ENCODE measurements at regions not wholly inside any gene's neighbourhood (a gene's known extent, or its start where the extent isn't known, plus 50 kb on each side); places are given as distances from the start of the nearest gene placed in this dataset.

DNA sequence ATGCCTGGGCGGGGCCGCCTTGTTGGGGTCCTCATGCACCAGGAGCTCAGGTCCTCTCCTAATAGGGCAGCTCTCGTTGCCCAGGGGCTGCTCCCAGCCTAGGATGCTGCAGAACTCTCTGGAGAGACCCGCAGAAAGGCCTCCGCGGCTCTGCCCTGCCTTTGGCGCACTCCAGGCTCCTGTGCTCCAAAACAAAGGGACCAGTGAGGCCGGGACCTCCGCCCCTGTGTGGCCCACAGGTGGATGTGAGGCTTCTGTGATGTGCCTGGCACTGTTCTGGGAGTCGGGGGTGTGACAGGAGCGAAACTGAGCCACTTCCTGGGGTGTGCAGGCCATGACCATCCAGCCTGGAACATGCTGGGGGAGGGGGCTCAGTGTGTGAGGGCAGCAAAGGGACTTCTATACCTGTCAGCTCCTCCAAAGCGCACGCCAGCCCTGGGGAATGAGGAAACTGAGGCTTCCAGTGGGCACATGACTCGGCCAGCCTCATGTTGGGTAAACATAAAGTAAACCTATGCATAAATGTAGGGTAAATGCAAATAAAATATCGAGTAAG is 153.2 kb downstream of the IRF8 start:
- TF ChIP-seq JUND (IDR thresholded peaks at IDR 0.05) (no peak), RAD21 (IDR thresholded peaks at IDR 0.05; ENCODE audit: low read depth) (no peak), ZNF274 (IDR thresholded peaks at IDR 0.05; ENCODE audit: low read depth, low read length) (no peak), CEBPB (IDR thresholded peaks at IDR 0.05; ENCODE audit: low read depth) (no peak)
